Esophagus muscularis mucosa (tissue), 4 donors: ENCODE measurements at regions not wholly inside any gene's neighbourhood (a gene's known extent, or its start where the extent isn't known, plus 50 kb on each side); places are given as distances from the start of the nearest gene placed in this dataset.

Source experiments
- CTCF ChIP-seq, 3 experiments: fragments of 200-600 bp in 2 of 3; fragments of 450-650 bp in 1 of 3; sonication (generic) in 2 of 3; IDR thresholded peaks; one replicate each; pipeline ENCODE4 v1.5.1; 2017 to 2019; ENCODE audit warnings: antibody characterized with exemption in 3 of 3, mild to moderate bottlenecking in 2 of 3, moderate library complexity in 1 of 3
- EP300 ChIP-seq: sonication (generic); formaldehyde crosslinking; IDR thresholded peaks from one replicate; pipeline ENCODE4 v1.6.1; 2017; ENCODE audit warnings: antibody characterized with exemption
- POLR2A ChIP-seq: fragments of 450-650 bp; IDR thresholded peaks from one replicate; pipeline ENCODE4 v1.6.1; 2017; ENCODE audit warnings: antibody characterized with exemption, moderate library complexity, mild to moderate bottlenecking, low read depth
- POLR2AphosphoS5 ChIP-seq, 2 donors: sonication (generic); formaldehyde crosslinking; IDR thresholded peaks; one replicate each; pipeline ENCODE4 v1.6.1; 2017; ENCODE audit warnings: antibody characterized with exemption in 2 of 2

GRCh38 chr3:139105154-139105702, 60.5 kb upstream of the PRR23C start:
- no peak for TF ChIP-seq CTCF (IDR thresholded peaks at IDR 0.05)
- no peak for TF ChIP-seq POLR2A
- TF ChIP-seq POLR2AphosphoS5 (IDR thresholded peaks at IDR 0.05) = no peak
- TF ChIP-seq EP300 = no peak
